HG03060 (cell line): ENCODE measurements at regions not wholly inside any gene's neighbourhood (a gene's known extent, or its start where the extent isn't known, plus 50 kb on each side); places are given as distances from the start of the nearest gene placed in this dataset.
A peak's percentile ranks its signal among the peaks of the same experiment; 100 is the strongest.
"Not testable (repeated sequence)": the region's sequence is repeated elsewhere in the genome, so short reads cannot be mapped to it uniquely, and the experiment has no call there.

Experiments
- ATAC-seq: cut with Tn5 transposase; IDR thresholded peaks from one replicate; pipeline ENCODE4 v1.9.1; 2021; ENCODE audit warnings: low read depth, moderate number of reproducible peaks; ENCODE audit not compliant: unreplicated experiment

- no peak for ATAC-seq
Observed at GRCh38 chr2:4024605-4025004, 321.2 kb downstream of the DCDC2C start.

GRCh38 chr2:4029081-4029480, 325.7 kb downstream of the DCDC2C start:
- no peak for ATAC-seq

GRCh38 chr2:4039896-4040295, 336.5 kb downstream of the DCDC2C start:
- ATAC-seq = no peak

- peak; percentile 59 for ATAC-seq
Observed at GRCh38 chr2:4047961-4048891, 344.9 kb downstream of the DCDC2C start.

- ATAC-seq = no peak
Observed at GRCh38 chr2:4049463-4049862, 346.1 kb downstream of the DCDC2C start.

GRCh38 chr2:4053769-4054493, 350.6 kb downstream of the DCDC2C start:
- no peak for ATAC-seq

- no peak for ATAC-seq
Observed at GRCh38 chr2:4066217-4066616, 362.8 kb downstream of the DCDC2C start.

- no peak for ATAC-seq
Observed at GRCh38 chr2:4073026-4073569, 369.7 kb downstream of the DCDC2C start.

- ATAC-seq = no peak
Observed at GRCh38 chr2:4077017-4077416, 373.6 kb downstream of the DCDC2C start.

- no peak for ATAC-seq
Observed at GRCh38 chr2:4085186-4085585, 381.8 kb downstream of the DCDC2C start.

- ATAC-seq = no peak
Observed at GRCh38 chr2:4090668-4091630, 387.6 kb downstream of the DCDC2C start.

GRCh38 chr2:4091869-4092268, 388.5 kb downstream of the DCDC2C start:
- ATAC-seq = no peak

GRCh38 chr2:4094743-4095142, 391.4 kb downstream of the DCDC2C start:
- no peak for ATAC-seq

- ATAC-seq = no peak
Observed at GRCh38 chr2:4096978-4097766, 393.8 kb downstream of the DCDC2C start.

- no peak for ATAC-seq
Observed at GRCh38 chr2:4098137-4098536, 394.8 kb downstream of the DCDC2C start.

GRCh38 chr2:4101936-4102335, 398.6 kb downstream of the DCDC2C start:
- no peak for ATAC-seq

- ATAC-seq = no peak
Observed at GRCh38 chr2:4107179-4107578, 403.8 kb downstream of the DCDC2C start.

- no peak for ATAC-seq
Observed at GRCh38 chr2:4110273-4110672, 406.9 kb downstream of the DCDC2C start.

- not testable (repeated sequence) for ATAC-seq
Observed at GRCh38 chr2:4115435-4115834, 412.1 kb downstream of the DCDC2C start.
